H1 (cell line): ENCODE measurements at regions not wholly inside any gene's neighbourhood (a gene's known extent, or its start where the extent isn't known, plus 50 kb on each side); places are given as distances from the start of the nearest gene placed in this dataset.

Source experiments
- CTCF ChIA-PET: fragments of 300-600 bp; sonication (Branson Sonifier 250); formaldehyde crosslinking; loops from one replicate; lab custom pipeline; 2021; ENCODE audit not compliant: partially characterized antibody; lab: Charles Lee
- POLR2A ChIA-PET: fragments of 300-600 bp; sonication (Branson Sonifier 250); formaldehyde crosslinking; loops from one replicate; lab custom pipeline; 2021; ENCODE audit warnings: inconsistent platforms; ENCODE audit not compliant: partially characterized antibody; lab: Charles Lee
- DNase-seq, 2 experiments: peaks; one replicate each; pipeline versions ENCODE4 v3.0.0 to v3.0.0-alpha.2; 2010 to 2022; ENCODE audit warnings: low spot score in 2 of 2, low read depth in 1 of 2, mixed read lengths in 1 of 2
- FAIRE-seq: peaks from 2 replicates; lab custom pipeline; 2011; peaks lifted over from hg19 to GRCh38; lab: Jason Lieb, UNC
- H2AFZ ChIP-seq: 2 replicates; pipeline ENCODE4 v1.8.1; 2012; ENCODE audit warnings: low read length, inconsistent platforms
- H2AK5ac ChIP-seq: 2 replicates; pipeline ENCODE4 v1.6.1; 2013; ENCODE audit warnings: low read depth, low read length
- H2BK120ac ChIP-seq: replicated peaks from 2 replicates; pipeline ENCODE3; 2013; ENCODE audit warnings: low read depth, low read length, inconsistent platforms
- H2BK12ac ChIP-seq: 2 replicates; pipeline ENCODE4 v1.6.1; 2013; ENCODE audit warnings: low read depth, low read length
- H2BK15ac ChIP-seq: 2 replicates; pipeline ENCODE4 v1.6.1; 2013; ENCODE audit warnings: low read length
- H2BK20ac ChIP-seq: 2 replicates; pipeline ENCODE4 v1.6.1; 2013; ENCODE audit warnings: low read length
- H2BK5ac ChIP-seq: 2 replicates; pipeline ENCODE4 v1.6.1; 2013; ENCODE audit warnings: low read depth, low read length
- H3K14ac ChIP-seq: 2 replicates; pipeline ENCODE4 v1.6.1; 2013; ENCODE audit warnings: inconsistent platforms; ENCODE audit not compliant: insufficient read length
- H3K18ac ChIP-seq: 2 replicates; pipeline ENCODE4 v1.6.1; 2013; ENCODE audit warnings: low read length; ENCODE audit errors: extremely low read depth
- H3K23ac ChIP-seq: 2 replicates; pipeline ENCODE4 v1.6.1; 2013; ENCODE audit warnings: inconsistent platforms; ENCODE audit not compliant: insufficient read length
- H3K23me2 ChIP-seq: 2 replicates; pipeline ENCODE4 v1.6.1; 2013; ENCODE audit warnings: low read depth, low read length
- H3K27ac ChIP-seq: 2 replicates; pipeline ENCODE4 v1.6.1; 2011; ENCODE audit warnings: low read depth, low read length, inconsistent platforms
- H3K27me3 ChIP-seq, 4 experiments: replicated peaks in 1 of 4; 1 replicate in 1 of 4; 2 replicates in 3 of 4; pipeline versions ENCODE4 v1.6.1 to v1.8.1; 2011 to 2013; ENCODE audit warnings: low read length in 3 of 4, mild to moderate bottlenecking in 3 of 4, inconsistent platforms in 2 of 4, mixed read lengths in 2 of 4, moderate library complexity in 1 of 4; ENCODE audit not compliant: control insufficient read depth in 3 of 4, insufficient read depth in 3 of 4; ENCODE audit errors: extremely low read depth in 1 of 4
- H3K36me3 ChIP-seq, 4 experiments: 2 replicates each; pipeline versions ENCODE4 v1.6.1 to v1.8.1; 2011 to 2013; ENCODE audit warnings: mild to moderate bottlenecking in 4 of 4, low read length in 3 of 4, moderate library complexity in 2 of 4, control low read depth in 1 of 4, inconsistent platforms in 1 of 4; ENCODE audit not compliant: insufficient read depth in 4 of 4, control insufficient read depth in 2 of 4
- H3K4ac ChIP-seq: replicated peaks from 2 replicates; pipeline ENCODE3; 2013; ENCODE audit warnings: low read length, low read depth, mixed read lengths, inconsistent platforms; ENCODE audit not compliant: insufficient read length
- H3K4me1 ChIP-seq, 4 experiments: replicated peaks in 1 of 4; 1 replicate in 1 of 4; 2 replicates in 3 of 4; pipeline versions ENCODE4 v1.6.1 to v1.8.1; 2011 to 2013; ENCODE audit warnings: low read length in 3 of 4, inconsistent platforms in 2 of 4, mixed read lengths in 1 of 4; ENCODE audit not compliant: insufficient read depth in 4 of 4, control insufficient read depth in 3 of 4
- H3K4me2 ChIP-seq, 2 experiments: 2 replicates each; pipeline versions ENCODE4 v1.6.1 to v1.8.1; 2011 to 2013; ENCODE audit warnings: low read depth in 2 of 2, low read length in 2 of 2, control low read depth in 1 of 2, inconsistent platforms in 1 of 2, mild to moderate bottlenecking in 1 of 2; ENCODE audit not compliant: insufficient read depth in 1 of 2
- H3K4me3 ChIP-seq, 4 experiments: fragments of 200-600, 300-600 bp in 1 of 4; sonication (generic), shearing (Covaris generic), sonication (Bioruptor Twin) in 1 of 4; 2 replicates each; pipeline versions ENCODE4 v1.5.1 to v1.8.1; 2011 to 2016; ENCODE audit warnings: low read length in 4 of 4, low read depth in 3 of 4, control low read depth in 2 of 4, inconsistent platforms in 2 of 4, mild to moderate bottlenecking in 2 of 4, mixed read lengths in 1 of 4, moderate library complexity in 1 of 4; ENCODE audit not compliant: insufficient read depth in 2 of 4; ENCODE audit errors: extremely low read depth in 1 of 4
- H3K56ac ChIP-seq: replicated peaks from 2 replicates; pipeline ENCODE3; 2013; ENCODE audit warnings: low read depth, mild to moderate bottlenecking, mixed read lengths, low read length, inconsistent platforms; ENCODE audit not compliant: insufficient read length
- H3K79me1 ChIP-seq: 2 replicates; pipeline ENCODE4 v1.6.1; 2013; ENCODE audit warnings: low read depth, low read length, control low read depth
- H3K79me2 ChIP-seq, 2 experiments: 2 replicates each; pipeline versions ENCODE4 v1.6.1 to v1.8.1; 2012 to 2013; ENCODE audit warnings: low read length in 2 of 2, mild to moderate bottlenecking in 2 of 2, inconsistent platforms in 1 of 2; ENCODE audit not compliant: insufficient read depth in 2 of 2, control insufficient read depth in 1 of 2
- H3K9ac ChIP-seq, 4 experiments: replicated peaks in 1 of 4; 1 replicate in 1 of 4; 2 replicates in 3 of 4; pipeline versions ENCODE4 v1.6.1 to v1.8.1; 2011 to 2013; ENCODE audit warnings: low read depth in 3 of 4, low read length in 3 of 4, control low read depth in 2 of 4, mild to moderate bottlenecking in 2 of 4, moderate library complexity in 2 of 4, inconsistent platforms in 1 of 4; ENCODE audit errors: extremely low read depth in 1 of 4
- H3K9me3 ChIP-seq, 2 experiments: 2 replicates each; pipeline versions ENCODE4 v1.6.1 to v1.8.1; 2012 to 2013; ENCODE audit warnings: mild to moderate bottlenecking in 2 of 2, moderate library complexity in 2 of 2, control low read depth in 1 of 2, inconsistent platforms in 1 of 2, low read depth in 1 of 2, low read length in 1 of 2, mixed read lengths in 1 of 2; ENCODE audit not compliant: insufficient read depth in 2 of 2
- H4K20me1 ChIP-seq, 2 experiments: replicated peaks in 1 of 2; 2 replicates each; pipeline versions ENCODE3 to v1.8.1; 2011 to 2013; ENCODE audit warnings: inconsistent platforms in 2 of 2, low read length in 2 of 2, mild to moderate bottlenecking in 1 of 2; ENCODE audit not compliant: insufficient read depth in 2 of 2, control insufficient read depth in 1 of 2
- H4K5ac ChIP-seq: 2 replicates; pipeline ENCODE4 v1.6.1; 2013; ENCODE audit warnings: low read length, low read depth, mixed read lengths, inconsistent platforms; ENCODE audit not compliant: insufficient read length
- H4K8ac ChIP-seq: 2 replicates; pipeline ENCODE4 v1.8.0; 2013; ENCODE audit warnings: mild to moderate bottlenecking, moderate library complexity, low read length, inconsistent platforms; ENCODE audit not compliant: insufficient read depth; ENCODE audit errors: extremely low read depth
- H4K91ac ChIP-seq: replicated peaks from 2 replicates; pipeline ENCODE3; 2013; ENCODE audit warnings: low read length, mixed read lengths, inconsistent platforms; ENCODE audit not compliant: insufficient read length
- ATF3 ChIP-seq: IDR thresholded peaks from 2 replicates; pipeline ENCODE4 v1.6.1; 2011; ENCODE audit warnings: low read depth, mild to moderate bottlenecking, low read length; ENCODE audit not compliant: insufficient read depth
- CTCF ChIP-seq, 3 experiments: IDR thresholded peaks; 1 replicate in 2 of 3; 2 replicates in 1 of 3; pipeline versions ENCODE4 v1.5.1 to v1.6.1; 2011; ENCODE audit warnings: low read length in 3 of 3, mild to moderate bottlenecking in 3 of 3, inconsistent platforms in 2 of 3, low read depth in 1 of 3, moderate library complexity in 1 of 3; ENCODE audit not compliant: insufficient read depth in 1 of 3; ENCODE audit errors: control extremely low read depth in 1 of 3
- FOSL1 ChIP-seq: IDR thresholded peaks from 2 replicates; pipeline ENCODE4 v1.6.1; 2011; ENCODE audit warnings: mild to moderate bottlenecking, low read depth, low read length, moderate library complexity; ENCODE audit not compliant: insufficient read depth
- MAX ChIP-seq: IDR thresholded peaks from 2 replicates; pipeline ENCODE4 v1.6.1; 2012; ENCODE audit warnings: inconsistent platforms
- SAP30 ChIP-seq: fragments of 300-600 bp; sonication (generic); IDR thresholded peaks from 2 replicates; pipeline ENCODE4 v1.7.1; 2012; ENCODE audit warnings: low read length, moderate library complexity, mild to moderate bottlenecking, inconsistent platforms; ENCODE audit not compliant: insufficient read depth, insufficient replicate concordance
- SUZ12 ChIP-seq: fragments of 200-600 bp; sonication (generic); IDR thresholded peaks from 2 replicates; pipeline ENCODE4 v1.6.1; 2012; ENCODE audit warnings: mild to moderate bottlenecking, inconsistent platforms, low read length, moderate library complexity, mixed read lengths
- TAF1 ChIP-seq: IDR thresholded peaks from 2 replicates; pipeline ENCODE4 v1.6.1; 2011; ENCODE audit warnings: mild to moderate bottlenecking, low read depth, low read length
- YY1 ChIP-seq: IDR thresholded peaks from 2 replicates; pipeline ENCODE4 v1.6.1; 2011; ENCODE audit warnings: low read depth, mild to moderate bottlenecking, low read length

GRCh38 chr6:140311146-140311545 lies 936.7 kb upstream of the CITED2 start:
- Histone ChIP-seq H2BK20ac (no peak overlapping the region), H3K4me3 (no peak overlapping the region), H2BK5ac (no peak overlapping the region), H3K9ac (no peak overlapping the region), H4K8ac (no peak overlapping the region), H3K27me3 (no peaks in the 10 kb centered on the region), H2AK5ac (no peak overlapping the region), H3K27ac (no peak overlapping the region), H3K9me3 (no peaks in the 10 kb centered on the region), H3K79me2 (no peaks in the 10 kb centered on the region), H2BK120ac (no peak overlapping the region), H2BK15ac (no peak overlapping the region), H3K14ac (no peak overlapping the region), H4K20me1 (no peaks in the 10 kb centered on the region), H3K18ac (no peak overlapping the region), H4K5ac (no peak overlapping the region), H3K23me2 (no peaks in the 10 kb centered on the region), H4K91ac (no peak overlapping the region), H2AFZ (no peak overlapping the region), H3K56ac (no peak overlapping the region), H3K23ac (no peak overlapping the region), H3K4me1 (no peaks in the 10 kb centered on the region), H3K79me1 (no peaks in the 10 kb centered on the region), H3K4ac (no peak overlapping the region), H3K4me2 (no peak overlapping the region), H3K36me3 (no peaks in the 10 kb centered on the region), H2BK12ac (no peak overlapping the region)
- POLR2A ChIA-PET: no interaction called here
- DNase-seq (no peak), FAIRE-seq (no peak)
- CTCF ChIA-PET: no interaction called here
- TF ChIP-seq ATF3 (no peak), CTCF (IDR thresholded peaks at IDR 0.05; ENCODE audit: control extremely low read depth in 1 of 3, insufficient read depth in 1 of 3, low read depth in 1 of 3, low read length in 3 of 3) (no peak), MAX (no peak), SAP30 (no peak), YY1 (no peak), FOSL1 (no peak), TAF1 (no peak), SUZ12 (no peak)
